Spleen (tissue), 11 donors: ENCODE measurements at regions not wholly inside any gene's neighbourhood (a gene's known extent, or its start where the extent isn't known, plus 50 kb on each side); places are given as distances from the start of the nearest gene placed in this dataset.

ENCODE experiments used
- DNase-seq: peaks from one replicate; pipeline ENCODE4 v3.0.0-alpha.2; 2020
- H3K27ac ChIP-seq, 8 donors: fragments of 200-600 bp; sonication (generic) in 7 of 8; 1 replicate in 4 of 8; 2 replicates in 4 of 8; pipeline versions ENCODE4 v1.5.0 to v1.8.0; 2016 to 2021; ENCODE audit warnings: inconsistent platforms in 4 of 8, mild to moderate bottlenecking in 4 of 8, moderate library complexity in 1 of 8
- H3K27me3 ChIP-seq, 7 donors: fragments of 200-600 bp; sonication (generic) in 6 of 7; replicated peaks in 1 of 7; 1 replicate in 4 of 7; 2 replicates in 3 of 7; pipeline versions ENCODE4 v1.5.0 to v1.8.0; 2016 to 2021; ENCODE audit warnings: inconsistent platforms in 3 of 7, mild to moderate bottlenecking in 1 of 7
- H3K36me3 ChIP-seq, 6 donors: fragments of 200-600 bp; sonication (generic) in 5 of 6; 1 replicate in 4 of 6; 2 replicates in 2 of 6; pipeline versions ENCODE4 v1.5.0 to v1.8.0; 2016 to 2021; ENCODE audit warnings: inconsistent platforms in 2 of 6
- H3K4me1 ChIP-seq, 6 donors: fragments of 200-600 bp; sonication (generic) in 5 of 6; 1 replicate in 3 of 6; 2 replicates in 3 of 6; pipeline versions ENCODE4 v1.5.0 to v1.8.0; 2016 to 2021; ENCODE audit warnings: inconsistent platforms in 3 of 6
- H3K4me3 ChIP-seq, 8 donors: fragments of 200-600 bp; sonication (generic) in 7 of 8; 1 replicate in 4 of 8; 2 replicates in 4 of 8; pipeline versions ENCODE4 v1.5.0 to v1.8.0; 2016 to 2021; ENCODE audit warnings: inconsistent platforms in 4 of 8, mild to moderate bottlenecking in 4 of 8, moderate library complexity in 2 of 8
- H3K9me3 ChIP-seq, 8 donors: fragments of 200-600 bp; sonication (generic) in 7 of 8; 1 replicate in 4 of 8; 2 replicates in 4 of 8; pipeline versions ENCODE4 v1.5.0 to v1.8.0; 2016 to 2021; ENCODE audit warnings: inconsistent platforms in 4 of 8
- CTCF ChIP-seq, 11 experiments: fragments of 200-600 bp in 7 of 11; fragments of 450-650 bp in 4 of 11; sonication (generic) in 4 of 11; IDR thresholded peaks in 8 of 11; conservative IDR thresholded peaks in 3 of 11; 1 replicate in 7 of 11; 2 replicates in 4 of 11; pipeline versions ENCODE4 v1.4.0 to v1.8.0; 2016 to 2021; ENCODE audit warnings: antibody characterized with exemption in 11 of 11, inconsistent platforms in 4 of 11, mild to moderate bottlenecking in 1 of 11
- POLR2A ChIP-seq, 3 donors: fragments of 450-650 bp; IDR thresholded peaks; one replicate each; pipeline ENCODE4 v1.5.1; 2017; ENCODE audit warnings: antibody characterized with exemption in 3 of 3, mild to moderate bottlenecking in 1 of 3
- POLR2AphosphoS5 ChIP-seq, 3 donors: sonication (generic); formaldehyde crosslinking; IDR thresholded peaks; one replicate each; pipeline ENCODE4 v1.5.1; 2017; ENCODE audit warnings: antibody characterized with exemption in 3 of 3
- WGBS, 5 donors: extraction: QIAGEN DNeasy Blood & Tissue Kit in 3 of 5; methylation state at CpG; one replicate each; pipeline versions ENCODE4 v1.1.5 to v1.1.7; 2013 to 2018; 5-methylcytosine and 5-hydroxymethylcytosine counted together
- intact Hi-C: fragments of 100-400 bp; cut with DNase I; formaldehyde crosslinking; loops from one replicate; pipeline ENCODE4 v1.15.0; 2023; ENCODE audit warnings: low total_unique reads
- donor health status: healthy with polysubstance abuse.
- donor health status: DM: no; HTN: no; CAD: no; lungs with moderate emphysema.
- donor health status: DM: no; HTN: no; CAD: no.
- donor health status: Bipolar disorder and iron deficiency.
- donor health status: healthy.
- donor health status: DM: no; HTN: no; CAD: no.
- donor health status: DM: yes; HTN: yes; CAD: no.

DNA sequence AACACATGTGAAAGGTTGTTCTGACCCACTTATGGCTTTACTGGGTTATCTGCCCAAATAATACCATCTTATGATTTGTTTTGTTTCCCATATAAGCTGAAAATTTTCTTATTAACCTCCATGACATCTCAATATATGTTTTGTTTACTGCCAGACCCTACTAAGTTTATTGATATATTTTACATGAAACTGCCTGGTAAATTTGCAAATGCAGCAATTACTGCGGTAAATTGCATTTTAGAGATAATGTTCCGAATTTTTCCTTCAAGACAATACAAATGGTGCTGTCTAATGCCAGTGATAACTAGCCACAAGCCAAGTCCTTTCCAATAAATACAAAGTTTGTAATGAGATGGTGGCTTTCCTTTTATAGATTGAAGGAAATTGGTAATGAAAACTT lies 275.9 kb downstream of the SAMD5 start:
- intact Hi-C loops = no loop called here
- no peak for TF ChIP-seq POLR2A (IDR thresholded peaks at IDR 0.05)
- no peak for TF ChIP-seq CTCF (IDR thresholded peaks at IDR 0.05 in 8 of 11, conservative IDR thresholded peaks at IDR 0.05 in 3 of 11)
- no peak for TF ChIP-seq POLR2AphosphoS5 (IDR thresholded peaks at IDR 0.05)
- H3K27me3 ChIP-seq = no peaks in the 10 kb centered on the region
- no peaks in the 10 kb centered on the region for H3K4me1 ChIP-seq
- WGBS, 5 donors = 82 to 93% (median 90%) methylated on average over 2 of the region's 2 CpGs
- no peaks in the 10 kb centered on the region for H3K36me3 ChIP-seq
- H3K4me3 ChIP-seq = no peak overlapping the region
- DNase-seq = no peak
- H3K9me3 ChIP-seq = no peaks in the 10 kb centered on the region
- H3K27ac ChIP-seq = no peak overlapping the region

GRCh38 chr6:147787417-147787816 lies 278.9 kb downstream of the SAMD5 start:
- TF ChIP-seq POLR2AphosphoS5 (IDR thresholded peaks at IDR 0.05) (no peak), POLR2A (IDR thresholded peaks at IDR 0.05) (no peak), CTCF (IDR thresholded peaks at IDR 0.05 in 8 of 11, conservative IDR thresholded peaks at IDR 0.05 in 3 of 11) (no peak)
- Histone ChIP-seq H3K9me3 (peaks cover 0 to 10% (median 0%) of the 10 kb centered on the region in 8 donors), H3K4me3 (no peak overlapping the region), H3K4me1 (no peaks in the 10 kb centered on the region), H3K27me3 (no peaks in the 10 kb centered on the region), H3K36me3 (no peaks in the 10 kb centered on the region), H3K27ac (no peak overlapping the region)
- 71 to 91% (median 81%) methylated on average over 2 of the region's 2 CpGs for WGBS, 5 donors
- DNase-seq = no peak
- intact Hi-C loops = no loop called here

GRCh38 chr6:147789430-147789947 lies 281.0 kb downstream of the SAMD5 start:
- Histone ChIP-seq H3K36me3 (no peaks in the 10 kb centered on the region), H3K27ac (no peak overlapping the region), H3K4me1 (no peaks in the 10 kb centered on the region), H3K27me3 (no peaks in the 10 kb centered on the region), H3K4me3 (no peak overlapping the region), H3K9me3 (peaks cover 0 to 10% (median 0%) of the 10 kb centered on the region in 8 donors)
- intact Hi-C loops = no loop called here
- WGBS, 5 donors = 73 to 90% (median 85%) methylated on average over 4 of the region's 4 CpGs
- DNase-seq = no peak
- TF ChIP-seq CTCF (IDR thresholded peaks at IDR 0.05 in 8 of 11, conservative IDR thresholded peaks at IDR 0.05 in 3 of 11) (no peak), POLR2AphosphoS5 (IDR thresholded peaks at IDR 0.05) (no peak), POLR2A (IDR thresholded peaks at IDR 0.05) (no peak)

DNA sequence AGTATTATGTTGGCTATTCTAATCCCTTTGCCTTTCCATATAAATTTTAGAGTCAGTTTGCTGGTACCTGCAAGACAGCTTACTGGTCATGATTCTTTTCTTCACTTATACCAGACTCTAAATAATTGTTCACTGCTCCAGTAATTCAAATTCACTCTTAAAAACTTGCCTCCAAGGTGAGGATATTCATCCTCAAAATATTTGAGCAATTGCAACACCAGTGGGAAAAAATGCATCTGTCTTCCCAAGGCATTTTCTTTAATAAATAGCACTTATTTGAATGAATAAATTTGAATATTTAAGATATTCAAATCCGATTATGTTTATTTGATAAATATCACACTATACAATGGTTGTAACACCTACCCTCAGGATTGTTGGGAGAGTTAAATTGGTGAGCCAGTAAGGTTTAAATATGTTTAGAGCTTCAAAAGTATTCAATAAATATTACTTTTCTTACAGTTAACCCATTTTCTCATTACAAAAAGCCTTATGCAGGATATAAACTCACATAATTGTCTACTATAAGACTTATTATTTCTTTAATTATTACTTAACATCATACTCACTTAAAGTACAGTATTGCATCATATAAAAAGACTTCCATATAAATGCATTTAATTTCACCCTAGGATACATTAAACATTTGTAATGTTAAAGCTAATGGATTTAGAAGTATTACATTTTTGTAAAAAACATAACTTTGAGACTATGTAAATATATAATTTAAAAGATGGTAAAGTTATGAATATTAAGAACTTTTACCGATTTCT lies 285.6 kb downstream of the SAMD5 start:
- no peaks in the 10 kb centered on the region for H3K4me1 ChIP-seq
- 86 to 95% (median 92%) methylated on average over 2 of the region's 2 CpGs for WGBS, 5 donors
- no peak overlapping the region for H3K27ac ChIP-seq
- DNase-seq = no peak
- no peaks in the 10 kb centered on the region for H3K36me3 ChIP-seq
- no peak overlapping the region for H3K4me3 ChIP-seq
- peaks cover 0 to 10% (median 0%) of the 10 kb centered on the region in 8 donors for H3K9me3 ChIP-seq
- intact Hi-C loops = no loop called here
- TF ChIP-seq CTCF (IDR thresholded peaks at IDR 0.05 in 8 of 11, conservative IDR thresholded peaks at IDR 0.05 in 3 of 11) = no peak
- no peaks in the 10 kb centered on the region for H3K27me3 ChIP-seq
